AG09309 (cell line): ENCODE measurements at regions not wholly inside any gene's neighbourhood (a gene's known extent, or its start where the extent isn't known, plus 50 kb on each side); places are given as distances from the start of the nearest gene placed in this dataset.

ENCODE experiments used
- DNase-seq: peaks from one replicate; pipeline ENCODE4 v3.0.0-alpha.2; 2010; ENCODE audit warnings: low read depth
- H3K4me3 ChIP-seq: 2 replicates; pipeline ENCODE4 v1.5.1; 2011; ENCODE audit warnings: mild to moderate bottlenecking, low read depth, low read length, moderate library complexity; ENCODE audit not compliant: control insufficient read depth
- CTCF ChIP-seq: IDR thresholded peaks from 2 replicates; pipeline ENCODE4 v1.5.1; 2011; ENCODE audit warnings: mild to moderate bottlenecking, low read depth, low read length, inconsistent platforms; ENCODE audit not compliant: insufficient read depth, control insufficient read depth; ENCODE audit errors: missing control alignments

- no peak for DNase-seq
- no peak overlapping the region for H3K4me3 ChIP-seq
- TF ChIP-seq CTCF: no peak
These were observed 441.5 kb downstream of the MTX2 start for GRCh38 chr2:176710657-176711186.

- TF ChIP-seq CTCF: no peak
- DNase-seq: no peak
- no peak overlapping the region for H3K4me3 ChIP-seq
These were observed 456.8 kb downstream of the MTX2 start for GRCh38 chr2:176725873-176726645.

GRCh38 chr2:176727696-176728095, 458.5 kb downstream of the MTX2 start:
- TF ChIP-seq CTCF: no peak
- H3K4me3 ChIP-seq: no peak overlapping the region
- no peak for DNase-seq

DNA sequence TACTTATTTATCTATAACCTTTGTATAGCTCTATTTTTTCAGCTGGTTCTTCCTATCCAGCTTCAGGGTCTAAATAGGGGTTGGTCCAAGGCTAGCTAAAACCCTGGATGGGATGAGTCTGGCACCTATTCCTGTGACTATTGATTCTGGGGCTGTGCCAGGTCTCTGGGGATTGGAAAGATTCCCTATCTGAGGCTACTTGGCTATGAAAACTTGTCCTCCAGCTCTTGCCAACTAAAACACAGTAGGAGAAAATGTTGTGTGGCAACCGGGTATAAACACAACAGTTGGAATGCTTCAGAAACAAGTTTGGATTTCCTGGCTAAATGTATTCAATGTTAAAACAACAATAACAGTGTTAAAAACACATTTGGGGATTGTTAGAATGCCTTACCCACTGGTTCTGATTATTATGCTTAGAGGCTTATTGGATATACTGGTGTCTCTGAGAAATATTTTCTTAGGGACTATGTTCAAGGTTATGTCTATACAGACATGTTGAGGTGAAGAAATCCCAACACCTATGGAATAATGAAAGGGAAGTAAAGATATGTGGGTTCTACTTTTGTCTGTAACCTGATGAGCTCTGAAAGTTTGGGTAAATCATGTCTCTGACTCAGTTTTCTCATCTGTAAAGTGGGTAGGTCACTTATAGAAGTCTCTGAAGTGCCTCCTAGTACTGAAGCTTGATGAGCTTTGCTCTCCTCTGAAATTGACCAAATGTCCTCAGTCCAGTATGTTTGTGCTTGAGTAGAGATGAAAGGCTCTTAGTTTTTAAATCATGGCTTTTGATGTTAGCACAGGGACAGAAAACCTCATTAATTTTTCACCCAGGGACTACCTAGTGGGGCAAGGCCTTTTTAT, 460.7 kb downstream of the MTX2 start:
- no peak for DNase-seq
- H3K4me3 ChIP-seq: no peak overlapping the region
- no peak for TF ChIP-seq CTCF

GRCh38 chr2:176732780-176733179, 463.5 kb downstream of the MTX2 start:
- no peak overlapping the region for H3K4me3 ChIP-seq
- DNase-seq: no peak
- no peak for TF ChIP-seq CTCF

GRCh38 chr2:176733698-176734430, 464.6 kb downstream of the MTX2 start:
- no peak overlapping the region for H3K4me3 ChIP-seq
- DNase-seq: no peak
- TF ChIP-seq CTCF: no peak
